Hepatocyte (in vitro differentiated cells): ENCODE measurements at regions not wholly inside any gene's neighbourhood (a gene's known extent, or its start where the extent isn't known, plus 50 kb on each side); places are given as distances from the start of the nearest gene placed in this dataset.

Source experiments
- DNase-seq: peaks from one replicate; pipeline ENCODE4 v3.0.0-alpha.2; 2016; ENCODE audit warnings: low spot score
- H2AFZ ChIP-seq: fragments of 200-600 bp; sonication (generic); 2 replicates; pipeline ENCODE4 v1.6.0; 2016; ENCODE audit warnings: antibody characterized with exemption, mild to moderate bottlenecking
- H3K27ac ChIP-seq: fragments of 200-600 bp; sonication (generic); 2 replicates; pipeline ENCODE4 v1.5.1; 2016; ENCODE audit warnings: mild to moderate bottlenecking
- H3K27me3 ChIP-seq: fragments of 200-600 bp; sonication (generic); 2 replicates; pipeline ENCODE4 v1.6.1; 2016
- H3K36me3 ChIP-seq: fragments of 200-600 bp; sonication (generic); replicated peaks from 2 replicates; pipeline ENCODE4 v1.5.1; 2016; ENCODE audit warnings: low read depth; ENCODE audit not compliant: insufficient read depth
- H3K4me1 ChIP-seq: fragments of 200-600 bp; sonication (generic); 2 replicates; pipeline ENCODE4 v1.5.1; 2016; ENCODE audit warnings: mild to moderate bottlenecking, moderate library complexity; ENCODE audit not compliant: insufficient read depth
- H3K4me2 ChIP-seq: fragments of 200-600 bp; sonication (generic); 2 replicates; pipeline ENCODE4 v1.6.0; 2016
- H3K4me3 ChIP-seq: fragments of 200-600 bp; sonication (generic); 2 replicates; pipeline ENCODE4 v1.5.1; 2016; ENCODE audit warnings: mild to moderate bottlenecking
- H3K79me2 ChIP-seq: fragments of 200-600 bp; sonication (generic); 2 replicates; pipeline ENCODE4 v1.6.0; 2017; ENCODE audit warnings: mild to moderate bottlenecking
- H3K9me2 ChIP-seq: fragments of 200-600 bp; sonication (generic); replicated peaks from 2 replicates; pipeline ENCODE4 v1.6.0; 2017; ENCODE audit warnings: mild to moderate bottlenecking; ENCODE audit not compliant: insufficient read depth
- H3K9me3 ChIP-seq: fragments of 200-600 bp; sonication (generic); 2 replicates; pipeline ENCODE4 v1.5.1; 2016; ENCODE audit warnings: low read depth, mild to moderate bottlenecking
- H4K20me1 ChIP-seq: fragments of 200-600 bp; sonication (generic); 2 replicates; pipeline ENCODE4 v1.6.0; 2016; ENCODE audit warnings: mild to moderate bottlenecking; ENCODE audit not compliant: insufficient read depth, poor library complexity, severe bottlenecking
- EZH2 ChIP-seq: fragments of 200-600 bp; sonication (generic); IDR thresholded peaks from 2 replicates; pipeline ENCODE4 v1.6.1; 2016; ENCODE audit warnings: antibody characterized with exemption, mild to moderate bottlenecking, borderline replicate concordance
- EZH2phosphoT487 ChIP-seq: fragments of 200-600 bp; sonication (generic); IDR thresholded peaks from one replicate; pipeline ENCODE4 v1.6.1; 2018; ENCODE audit warnings: antibody characterized with exemption, mild to moderate bottlenecking, low read depth, moderate library complexity; ENCODE audit not compliant: unreplicated experiment, severe bottlenecking
- WGBS: methylation state at CpG from one replicate; pipeline ENCODE4 v1.1.6; 2016; ENCODE audit warnings: low lambda C conversion rate; ENCODE audit errors: missing lambda C conversion rate; 5-methylcytosine and 5-hydroxymethylcytosine counted together
- TF ChIP-seq, protein P1 (sequence below): fragments of 200-600 bp; sonication (generic); IDR thresholded peaks from 2 replicates; pipeline ENCODE4 v1.5.1; 2016; ENCODE audit warnings: antibody characterized with exemption, mild to moderate bottlenecking; ENCODE audit not compliant: poor library complexity

DNA sequence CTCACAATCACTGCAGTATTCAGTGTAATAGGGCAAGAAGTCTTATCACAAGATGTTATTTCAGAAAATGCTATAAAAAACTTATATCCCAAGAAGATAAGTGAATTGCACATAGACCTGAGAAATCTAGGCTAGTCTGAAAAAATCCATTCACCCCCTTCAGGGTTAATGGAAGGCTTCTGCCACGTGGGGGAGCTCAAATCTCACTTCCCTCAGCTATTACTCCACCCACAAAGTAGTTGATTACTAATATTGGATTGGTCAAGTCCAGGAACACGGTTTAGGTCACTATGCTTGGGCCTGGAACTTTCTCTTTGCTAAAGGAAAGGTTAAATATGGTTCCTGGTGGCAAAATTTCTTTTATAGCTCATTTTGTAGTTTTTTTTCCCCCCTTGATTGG lies 51.2 kb upstream of the ADAM23 start:
- Histone ChIP-seq H3K79me2 (no peaks in the 10 kb centered on the region), H3K4me3 (no peak overlapping the region), H3K36me3 (no peaks in the 10 kb centered on the region), H4K20me1 (no peaks in the 10 kb centered on the region), H3K4me2 (no peak overlapping the region), H3K27ac (no peak overlapping the region), H3K9me2 (no peaks in the 10 kb centered on the region), H3K27me3 (no peaks in the 10 kb centered on the region), H3K9me3 (no peaks in the 10 kb centered on the region), H2AFZ (no peak overlapping the region), H3K4me1 (no peaks in the 10 kb centered on the region)
- TF ChIP-seq EZH2 = no peak
- TF ChIP-seq, protein P1, sequence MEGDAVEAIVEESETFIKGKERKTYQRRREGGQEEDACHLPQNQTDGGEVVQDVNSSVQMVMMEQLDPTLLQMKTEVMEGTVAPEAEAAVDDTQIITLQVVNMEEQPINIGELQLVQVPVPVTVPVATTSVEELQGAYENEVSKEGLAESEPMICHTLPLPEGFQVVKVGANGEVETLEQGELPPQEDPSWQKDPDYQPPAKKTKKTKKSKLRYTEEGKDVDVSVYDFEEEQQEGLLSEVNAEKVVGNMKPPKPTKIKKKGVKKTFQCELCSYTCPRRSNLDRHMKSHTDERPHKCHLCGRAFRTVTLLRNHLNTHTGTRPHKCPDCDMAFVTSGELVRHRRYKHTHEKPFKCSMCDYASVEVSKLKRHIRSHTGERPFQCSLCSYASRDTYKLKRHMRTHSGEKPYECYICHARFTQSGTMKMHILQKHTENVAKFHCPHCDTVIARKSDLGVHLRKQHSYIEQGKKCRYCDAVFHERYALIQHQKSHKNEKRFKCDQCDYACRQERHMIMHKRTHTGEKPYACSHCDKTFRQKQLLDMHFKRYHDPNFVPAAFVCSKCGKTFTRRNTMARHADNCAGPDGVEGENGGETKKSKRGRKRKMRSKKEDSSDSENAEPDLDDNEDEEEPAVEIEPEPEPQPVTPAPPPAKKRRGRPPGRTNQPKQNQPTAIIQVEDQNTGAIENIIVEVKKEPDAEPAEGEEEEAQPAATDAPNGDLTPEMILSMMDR = peak; percentile 57
- no peak for TF ChIP-seq EZH2phosphoT487
- WGBS = 12% methylated on average over 2 of the region's 2 CpGs
- DNase-seq = peak; percentile 46
